ENCODE measurements at regions not wholly inside any gene's neighbourhood (a gene's known extent, or its start where the extent isn't known, plus 50 kb on each side); places are given as distances from the start of the nearest gene placed in this dataset.

- TF ChIP-seq CTCF (IDR thresholded peaks at IDR 0.05; ENCODE audit: low read length): no peak
- TF ChIP-seq EZH2 (IDR thresholded peaks at IDR 0.05; ENCODE audit: borderline replicate concordance, low read length): no peak
Observed at GRCh38 chr13:105316731-105317130, 1218.7 kb downstream of the EFNB2 start.
